GM21529 (cell line): ENCODE measurements at regions not wholly inside any gene's neighbourhood (a gene's known extent, or its start where the extent isn't known, plus 50 kb on each side); places are given as distances from the start of the nearest gene placed in this dataset.
"Not testable (repeated sequence)": the region's sequence is repeated elsewhere in the genome, so short reads cannot be mapped to it uniquely, and the experiment has no call there.

Source experiments
- ATAC-seq: cut with Tn5 transposase; IDR thresholded peaks from one replicate; pipeline ENCODE4 v1.9.1; 2021; ENCODE audit not compliant: unreplicated experiment

GRCh38 chr1:38153778-38154470 lies 107.3 kb upstream of the POU3F1 start:
- no peak for ATAC-seq

DNA sequence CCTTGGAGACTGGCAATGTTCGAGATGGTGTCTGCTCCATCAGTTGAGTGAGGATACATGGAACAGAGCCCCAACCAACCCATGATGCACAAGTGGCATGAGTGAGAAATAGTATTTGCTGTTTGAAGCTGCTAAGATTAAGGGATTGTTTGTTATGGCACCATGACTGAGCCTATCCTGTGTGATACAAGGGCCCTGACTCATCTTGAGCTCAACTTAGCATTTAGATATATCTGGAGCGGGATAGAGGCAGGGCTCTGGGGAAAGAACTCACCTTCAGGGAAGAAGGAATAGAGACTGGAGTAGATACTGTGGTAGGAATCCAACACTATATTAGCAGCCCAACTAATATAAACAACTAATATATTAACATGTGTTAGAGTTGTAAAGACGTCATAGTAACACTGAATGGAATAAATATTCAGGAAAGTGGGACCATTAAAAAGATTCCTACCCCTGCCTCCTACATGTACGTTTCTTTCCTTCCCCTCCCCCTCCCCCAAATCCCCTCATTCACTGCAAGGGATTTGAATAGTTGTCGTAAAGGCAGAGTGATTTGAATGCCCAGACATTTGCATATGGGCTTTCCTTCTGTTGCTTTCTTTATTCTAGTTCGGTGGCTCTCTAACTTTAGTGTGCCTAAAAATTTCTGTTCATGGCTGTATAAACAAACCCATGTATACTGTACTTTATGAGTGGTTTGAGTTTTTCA lies 106.6 kb upstream of the POU3F1 start:
- ATAC-seq = no peak

DNA sequence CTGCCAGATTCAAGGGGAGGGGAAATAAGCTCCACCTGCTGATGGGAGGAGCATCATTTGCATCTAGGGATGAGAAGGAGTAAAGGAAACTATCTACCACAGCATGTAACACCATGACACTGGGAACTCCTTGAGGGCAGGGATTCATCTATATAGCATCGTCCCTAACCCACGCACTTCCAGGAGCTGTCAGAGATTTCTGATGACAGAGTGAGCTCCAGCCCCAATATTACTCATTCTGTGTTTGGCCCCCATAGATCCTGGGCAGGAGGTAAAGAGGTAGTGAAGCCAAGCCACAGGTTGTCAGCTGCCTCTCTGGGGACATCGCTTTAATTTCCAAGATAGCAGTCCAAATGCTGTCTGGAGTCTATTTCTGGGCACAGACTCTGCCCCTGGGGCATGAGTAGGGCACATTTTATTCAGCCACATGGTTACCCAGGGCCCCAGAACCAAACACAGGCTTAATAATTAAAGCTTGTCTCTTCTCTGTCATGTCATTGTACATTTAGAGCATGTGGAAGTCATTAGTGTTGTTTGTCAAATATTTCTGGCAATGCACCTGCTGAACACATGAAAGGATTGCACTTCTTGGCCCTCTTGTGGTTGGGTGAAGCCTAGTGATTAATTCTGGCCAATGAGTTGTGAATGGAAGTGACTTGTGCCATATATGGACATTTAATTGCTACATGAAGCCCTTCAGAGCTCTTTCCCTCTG lies 105.9 kb upstream of the POU3F1 start:
- ATAC-seq = peak; percentile 48

GRCh38 chr1:38151399-38151798 lies 104.8 kb upstream of the POU3F1 start:
- ATAC-seq = no peak

DNA sequence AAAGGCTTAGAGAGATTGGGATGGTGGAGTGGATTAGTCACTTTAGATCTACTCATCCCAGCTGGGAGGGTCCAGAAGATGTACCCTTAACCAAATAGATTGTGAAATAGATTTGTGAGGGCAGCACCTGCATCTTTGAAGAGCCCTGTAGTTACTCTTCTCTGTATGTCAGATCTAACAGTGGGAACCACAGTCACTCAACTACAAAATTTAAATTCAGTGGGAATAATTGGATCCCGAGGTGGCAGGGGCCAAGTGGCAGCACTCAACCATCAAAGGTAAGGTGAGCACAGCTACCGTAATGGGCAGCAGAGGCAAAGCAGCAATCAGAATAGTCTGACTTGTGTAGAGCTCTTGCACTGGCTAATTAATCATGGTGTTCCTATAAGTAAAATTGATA lies 99.5 kb upstream of the POU3F1 start:
- ATAC-seq = not testable (repeated sequence)

DNA sequence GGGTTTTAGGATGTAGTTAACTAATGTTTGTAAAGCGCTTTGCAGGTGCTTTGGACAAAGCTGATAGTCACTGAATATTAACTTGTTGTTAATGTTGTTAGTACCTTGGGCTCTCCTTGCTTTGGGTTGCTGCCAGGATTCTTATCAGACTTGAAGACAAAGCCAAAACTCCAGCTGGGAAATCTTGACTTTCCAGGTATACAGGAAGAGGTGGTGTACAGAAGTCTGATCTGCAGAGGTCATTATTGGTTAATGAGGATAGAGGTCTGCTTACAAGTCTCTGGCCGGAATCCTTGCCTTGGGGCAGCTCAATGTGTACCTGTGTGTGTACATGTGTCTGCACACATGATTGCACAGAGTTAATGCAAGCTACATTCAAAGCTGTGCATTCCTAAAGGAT lies 96.0 kb upstream of the POU3F1 start:
- ATAC-seq = no peak

DNA sequence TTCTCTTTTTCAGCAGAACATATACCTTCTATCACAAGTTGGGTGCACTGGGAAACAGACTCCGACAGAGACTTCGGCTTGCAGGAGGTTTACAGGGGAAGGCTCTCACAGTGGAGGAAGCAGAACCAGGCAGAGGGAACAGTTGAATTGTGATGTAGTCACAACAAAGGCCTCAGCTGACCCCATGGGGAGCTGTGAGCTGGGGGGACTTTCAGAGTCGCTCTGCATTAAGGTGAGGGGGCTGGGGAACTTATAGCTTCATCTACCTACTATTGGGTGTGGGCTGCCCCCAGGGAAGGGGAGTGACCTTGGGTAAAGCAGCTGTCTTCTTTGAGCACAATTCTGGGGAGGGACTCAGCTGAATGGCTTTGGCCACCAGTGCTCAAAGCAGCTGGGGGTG lies 94.9 kb upstream of the POU3F1 start:
- no peak for ATAC-seq

GRCh38 chr1:38139738-38140487 lies 93.3 kb upstream of the POU3F1 start:
- ATAC-seq = no peak

DNA sequence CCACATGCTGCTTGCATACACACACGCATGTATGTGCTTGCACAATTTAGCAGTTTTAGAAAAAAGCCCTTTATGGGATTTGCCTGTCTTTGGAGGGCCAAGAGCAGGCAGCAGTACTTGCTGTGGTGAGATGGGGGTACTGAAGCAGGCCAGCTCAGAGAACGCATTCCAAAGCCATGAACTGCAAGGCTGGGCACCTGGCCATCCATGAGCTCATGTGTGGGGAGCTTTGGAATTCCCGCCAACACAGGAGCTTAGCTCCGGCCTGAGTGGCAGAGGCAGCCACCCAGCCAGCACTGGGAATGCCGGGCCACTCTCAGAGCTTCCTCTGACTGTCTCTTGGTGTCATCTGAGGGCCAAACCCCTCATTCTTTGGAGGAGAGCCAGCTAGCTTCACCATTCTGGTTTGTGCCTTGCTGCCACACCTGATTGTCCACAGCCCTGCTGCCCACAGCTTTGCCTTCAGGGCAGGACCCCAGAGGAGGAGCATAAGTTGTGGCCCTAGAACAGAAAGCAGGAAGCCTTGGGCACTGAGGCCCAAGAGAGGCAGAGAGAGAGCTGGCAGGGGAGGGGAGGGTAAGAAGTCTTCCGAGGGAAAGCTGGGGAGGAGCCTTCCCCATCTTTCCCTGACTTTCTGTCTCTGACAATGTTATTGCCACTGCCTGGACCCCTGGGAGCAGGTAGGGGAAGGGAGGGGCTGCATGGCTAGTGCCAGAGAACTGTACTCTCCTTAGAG lies 92.1 kb upstream of the POU3F1 start:
- no peak for ATAC-seq

GRCh38 chr1:38137164-38137563 lies 90.6 kb upstream of the POU3F1 start:
- no peak for ATAC-seq

GRCh38 chr1:38135625-38136414 lies 89.2 kb upstream of the POU3F1 start:
- no peak for ATAC-seq

DNA sequence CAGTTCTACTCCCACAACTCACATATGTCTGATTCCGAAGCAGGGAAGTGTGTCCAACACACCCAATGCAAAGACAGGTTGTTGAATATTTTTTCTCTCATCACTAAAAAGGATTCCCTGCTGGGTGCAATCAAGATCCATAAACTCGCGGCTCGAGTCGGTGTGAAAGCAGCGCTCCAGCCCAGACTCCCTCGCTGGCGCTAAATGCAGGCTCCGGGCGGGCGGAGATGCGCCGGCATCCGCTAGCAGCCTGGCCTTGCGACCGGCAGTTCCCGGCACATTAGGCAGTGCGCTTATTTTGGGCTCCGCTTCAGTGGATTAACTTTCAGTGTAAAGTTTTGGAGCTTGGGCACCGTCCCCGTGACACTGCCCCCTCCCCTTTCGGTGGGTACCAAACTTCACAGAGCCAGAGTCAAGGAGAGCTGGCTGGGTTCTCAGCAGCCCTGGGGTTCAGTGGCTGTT lies 87.7 kb upstream of the POU3F1 start:
- no peak for ATAC-seq

GRCh38 chr1:38133756-38134155 lies 87.2 kb upstream of the POU3F1 start:
- no peak for ATAC-seq

DNA sequence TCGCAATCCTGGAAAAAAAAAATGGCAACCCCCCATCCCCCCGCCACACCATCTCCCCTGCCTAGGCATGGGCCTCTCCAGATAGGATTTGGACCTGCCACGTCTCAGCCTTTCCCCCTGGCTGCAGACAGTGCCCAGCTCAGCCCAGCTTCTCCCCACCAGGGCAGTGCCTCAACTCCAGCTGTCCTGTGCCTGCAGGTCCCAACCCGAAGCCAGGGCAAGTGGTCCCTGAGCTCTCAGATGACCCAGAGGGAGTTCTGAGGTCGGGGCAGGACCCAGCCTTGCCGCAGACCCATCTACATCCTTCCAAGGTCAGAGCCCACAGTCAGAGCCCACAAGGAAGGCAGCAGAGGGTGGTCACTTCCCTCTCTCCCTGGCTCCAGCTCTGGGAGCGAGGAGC lies 86.7 kb upstream of the POU3F1 start:
- no peak for ATAC-seq

GRCh38 chr1:38132681-38133080 lies 86.1 kb upstream of the POU3F1 start:
- no peak for ATAC-seq

DNA sequence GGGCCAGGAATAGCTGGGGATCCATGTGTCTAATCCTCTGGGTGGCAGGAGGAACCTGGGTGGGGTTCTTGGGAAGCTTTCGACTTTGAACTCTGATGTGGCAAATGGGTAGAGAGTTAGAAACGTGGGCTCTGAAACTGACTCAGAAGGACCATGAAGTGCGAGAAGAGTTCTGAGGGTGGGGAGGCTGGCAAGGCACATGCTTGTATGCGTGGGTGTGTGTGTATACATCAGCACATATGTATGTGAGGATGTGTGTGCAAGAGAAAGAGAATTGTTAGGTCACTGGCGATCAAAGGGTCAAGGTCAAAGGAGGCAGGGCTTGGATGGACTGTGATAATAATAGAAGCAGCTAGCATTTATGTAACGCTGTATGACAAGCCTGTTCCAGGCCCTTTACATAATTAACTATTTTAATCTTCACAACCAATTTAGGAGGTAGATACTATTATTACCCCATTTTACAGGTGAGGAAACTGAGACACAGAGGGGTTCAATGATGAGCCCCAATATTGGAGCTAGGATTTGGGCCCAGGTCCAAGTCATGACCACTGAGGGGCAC lies 84.5 kb upstream of the POU3F1 start:
- ATAC-seq = no peak

- no peak for ATAC-seq
Observed at GRCh38 chr1:38129971-38130370, 83.4 kb upstream of the POU3F1 start.

GRCh38 chr1:38129473-38129872 lies 82.9 kb upstream of the POU3F1 start:
- ATAC-seq = no peak

GRCh38 chr1:38128926-38129453 lies 82.4 kb upstream of the POU3F1 start:
- no peak for ATAC-seq
